WTC11 (cell line): ENCODE measurements at regions not wholly inside any gene's neighbourhood (a gene's known extent, or its start where the extent isn't known, plus 50 kb on each side); places are given as distances from the start of the nearest gene placed in this dataset.

Source experiments
- ATAC-seq: fragments of 200-7000 bp; cut with Tn5 transposase; 2 replicates; pipeline ENCODE4 v1.10.0; 2021; ENCODE audit warnings: mild to moderate bottlenecking, moderate library complexity
- CTCF ChIA-PET: fragments of 300-600 bp; sonication (Branson Sonifier 250); formaldehyde crosslinking; loops from one replicate; lab custom pipeline; 2021; ENCODE audit warnings: antibody characterized with exemption; lab: Charles Lee
- POLR2A ChIA-PET: fragments of 350-600 bp; sonication (Branson Sonifier 250); formaldehyde crosslinking; loops from one replicate; lab custom pipeline; 2021; ENCODE audit warnings: antibody characterized with exemption; lab: Charles Lee
- DNase-seq: peaks from one replicate; pipeline ENCODE4 v3.0.0; 2021; ENCODE audit warnings: low spot score
- H3K27ac Mint-ChIP-seq: 2 replicates; pipeline ENCODE4 v1.8.0; 2021; ENCODE audit warnings: mixed read lengths
- H3K27me3 Mint-ChIP-seq: 2 replicates; pipeline ENCODE4 v1.8.0; 2021; ENCODE audit warnings: low read depth, mild to moderate bottlenecking, moderate library complexity, mixed read lengths
- H3K36me3 Mint-ChIP-seq: 2 replicates; pipeline ENCODE4 v1.8.0; 2021; ENCODE audit warnings: mixed read lengths
- H3K4me1 Mint-ChIP-seq: 2 replicates; pipeline ENCODE4 v1.8.0; 2022; ENCODE audit warnings: mixed read lengths
- H3K4me3 Mint-ChIP-seq: 2 replicates; pipeline ENCODE4 v1.8.0; 2021; ENCODE audit warnings: mild to moderate bottlenecking, moderate library complexity, mixed read lengths
- H3K9me3 Mint-ChIP-seq: 2 replicates; pipeline ENCODE4 v1.8.0; 2021; ENCODE audit warnings: mixed read lengths
- AFF4 ChIP-seq: sonication (generic); formaldehyde crosslinking; IDR thresholded peaks from 2 replicates; pipeline ENCODE4 v1.8.1; 2023; ENCODE audit warnings: mild to moderate bottlenecking, missing genetic modification reagents, borderline replicate concordance
- ARID4B ChIP-seq: sonication (generic); formaldehyde crosslinking; IDR thresholded peaks from 2 replicates; pipeline ENCODE4 v1.8.0; 2023; ENCODE audit warnings: missing genetic modification reagents, mild to moderate bottlenecking, borderline replicate concordance
- ATF1 ChIP-seq: sonication (generic); formaldehyde crosslinking; IDR thresholded peaks from 2 replicates; pipeline ENCODE4 v1.8.1; 2023; ENCODE audit warnings: mild to moderate bottlenecking, moderate library complexity, missing genetic modification reagents
- CTCF ChIP-seq: fragments of 200-600 bp; IDR thresholded peaks from 2 replicates; pipeline ENCODE4 v1.8.0; 2022; ENCODE audit warnings: antibody characterized with exemption
- E2F1 ChIP-seq: sonication (generic); formaldehyde crosslinking; IDR thresholded peaks from 2 replicates; pipeline ENCODE4 v1.8.0; 2022; ENCODE audit warnings: mild to moderate bottlenecking, missing genetic modification reagents
- ESRRA ChIP-seq: sonication (generic); formaldehyde crosslinking; IDR thresholded peaks from 2 replicates; pipeline ENCODE4 v1.8.1; 2022; ENCODE audit warnings: mild to moderate bottlenecking, missing genetic modification reagents, borderline replicate concordance
- ETV6 ChIP-seq: sonication (generic); formaldehyde crosslinking; IDR thresholded peaks from 2 replicates; pipeline ENCODE4 v1.8.1; 2022; ENCODE audit warnings: mild to moderate bottlenecking, missing genetic modification reagents
- GABPB1 ChIP-seq: sonication (generic); formaldehyde crosslinking; IDR thresholded peaks from 2 replicates; pipeline ENCODE4 v1.8.1; 2023; ENCODE audit warnings: mild to moderate bottlenecking, missing genetic modification reagents
- GTF2I ChIP-seq: fragments of 250-450 bp; sonication (Bioruptor Pico); conservative IDR thresholded peaks from 2 replicates; pipeline ENCODE4 v1.4.0; 2021; ENCODE audit warnings: mild to moderate bottlenecking
- KAT7 ChIP-seq: sonication (generic); formaldehyde crosslinking; IDR thresholded peaks from 2 replicates; pipeline ENCODE4 v1.8.1; 2023; ENCODE audit warnings: missing genetic modification reagents, mild to moderate bottlenecking, borderline replicate concordance
- MYBL2 ChIP-seq: sonication (generic); formaldehyde crosslinking; IDR thresholded peaks from 2 replicates; pipeline ENCODE4 v1.8.1; 2023; ENCODE audit warnings: mild to moderate bottlenecking, moderate library complexity, missing genetic modification reagents
- NFYB ChIP-seq: sonication (generic); formaldehyde crosslinking; conservative IDR thresholded peaks from 2 replicates; pipeline ENCODE4 v1.8.0; 2022; ENCODE audit warnings: low read depth, missing genetic modification reagents
- NR3C1 ChIP-seq: sonication (generic); formaldehyde crosslinking; conservative IDR thresholded peaks from 2 replicates; pipeline ENCODE4 v1.8.1; 2023; ENCODE audit warnings: low read depth, mild to moderate bottlenecking, missing genetic modification reagents
- SP1 ChIP-seq: sonication (generic); formaldehyde crosslinking; conservative IDR thresholded peaks from 2 replicates; pipeline ENCODE4 v1.8.1; 2022; ENCODE audit warnings: missing genetic modification reagents
- TCF7 ChIP-seq: sonication (generic); formaldehyde crosslinking; IDR thresholded peaks from 2 replicates; pipeline ENCODE4 v1.8.0; 2022; ENCODE audit warnings: mild to moderate bottlenecking, low read depth, missing genetic modification reagents, moderate library complexity
- TEAD4 ChIP-seq: sonication (generic); formaldehyde crosslinking; IDR thresholded peaks from 2 replicates; pipeline ENCODE4 v1.8.0; 2022; ENCODE audit warnings: mild to moderate bottlenecking, missing genetic modification reagents
- TP53 ChIP-seq: sonication (generic); formaldehyde crosslinking; IDR thresholded peaks from 2 replicates; pipeline ENCODE4 v1.8.1; 2023; ENCODE audit warnings: mild to moderate bottlenecking, missing genetic modification reagents
- USF1 ChIP-seq: sonication (generic); formaldehyde crosslinking; IDR thresholded peaks from 2 replicates; pipeline ENCODE4 v1.8.0; 2022; ENCODE audit warnings: mild to moderate bottlenecking, missing genetic modification reagents
- ZNF671 ChIP-seq: fragments of 250-450 bp; sonication (Bioruptor Pico); IDR thresholded peaks from 2 replicates; pipeline ENCODE4 v1.8.0; 2021; ENCODE audit warnings: mild to moderate bottlenecking

- no peak for TF ChIP-seq AFF4 (CRISPR knock-in tag)
- TF ChIP-seq, all 79 proteins: peak for 0
Observed at GRCh38 chr14:42927313-42927712, 1320.6 kb downstream of the LRFN5 start (continued).

GRCh38 chr14:42921901-42922300 is 1315.2 kb downstream of the LRFN5 start:
- no peaks in the 10 kb centered on the region for H3K27me3 Mint-ChIP-seq
- ChIA-PET CTCF (no interaction called here), POLR2A (no interaction called here)
- H3K4me3 Mint-ChIP-seq, result no peak overlapping the region
- no peaks in the 10 kb centered on the region for H3K36me3 Mint-ChIP-seq
- ATAC-seq (no peak), DNase-seq (no peak)
- H3K4me1 Mint-ChIP-seq, result no peaks in the 10 kb centered on the region
- TF ChIP-seq ATF1 (CRISPR knock-in tag), result no peak
- no peak for TF ChIP-seq NR3C1 (CRISPR knock-in tag)
- TF ChIP-seq GTF2I, result no peak
- no peak for TF ChIP-seq GABPB1 (CRISPR knock-in tag)
- TF ChIP-seq TP53 (CRISPR knock-in tag), result no peak
- no peak for TF ChIP-seq ESRRA (CRISPR knock-in tag)
- TF ChIP-seq USF1 (CRISPR knock-in tag), result no peak
- TF ChIP-seq ZNF671 (CRISPR knock-in tag), result no peak
- no peak for TF ChIP-seq TEAD4 (CRISPR knock-in tag)
- no peak for TF ChIP-seq ETV6 (CRISPR knock-in tag)
- TF ChIP-seq CTCF, result no peak
- TF ChIP-seq TCF7 (CRISPR knock-in tag), result no peak
- no peak for TF ChIP-seq NFYB (CRISPR knock-in tag)
- no peak for TF ChIP-seq KAT7 (CRISPR knock-in tag)
- TF ChIP-seq E2F1 (CRISPR knock-in tag), result no peak
- no peak for TF ChIP-seq MYBL2 (CRISPR knock-in tag)
- no peak for TF ChIP-seq ARID4B (CRISPR knock-in tag)
- TF ChIP-seq SP1 (CRISPR knock-in tag), result no peak
- no peak overlapping the region for H3K27ac Mint-ChIP-seq
- H3K9me3 Mint-ChIP-seq, result peaks cover 20% of the 10 kb centered on the region
